T-helper 1 cell treated with Interleukin-12 subunit alpha and Interleukin-12 subunit beta and Interleukin-4 antibody, amounts not matched to agents 30 μg/mL and 1 μg/mL, for 36 hours (primary cell): ENCODE measurements at regions not wholly inside any gene's neighbourhood (a gene's known extent, or its start where the extent isn't known, plus 50 kb on each side); places are given as distances from the start of the nearest gene placed in this dataset.

Experiments
- H3K27ac Mint-ChIP-seq: one replicate; pipeline ENCODE4 v1.8.0; 2021; ENCODE audit warnings: mild to moderate bottlenecking, mixed read lengths
- H3K27me3 Mint-ChIP-seq: one replicate; pipeline ENCODE4 v1.8.0; 2021; ENCODE audit warnings: low read depth, mixed read lengths
- H3K36me3 Mint-ChIP-seq: one replicate; pipeline ENCODE4 v1.8.0; 2021; ENCODE audit warnings: low read depth, mixed read lengths
- H3K4me1 Mint-ChIP-seq: one replicate; pipeline ENCODE4 v1.8.0; 2021; ENCODE audit warnings: low read depth, mixed read lengths
- H3K4me3 Mint-ChIP-seq: one replicate; pipeline ENCODE4 v1.8.0; 2021; ENCODE audit warnings: mild to moderate bottlenecking, moderate library complexity, mixed read lengths
- H3K9me3 Mint-ChIP-seq: one replicate; pipeline ENCODE4 v1.8.0; 2021; ENCODE audit warnings: mixed read lengths

DNA sequence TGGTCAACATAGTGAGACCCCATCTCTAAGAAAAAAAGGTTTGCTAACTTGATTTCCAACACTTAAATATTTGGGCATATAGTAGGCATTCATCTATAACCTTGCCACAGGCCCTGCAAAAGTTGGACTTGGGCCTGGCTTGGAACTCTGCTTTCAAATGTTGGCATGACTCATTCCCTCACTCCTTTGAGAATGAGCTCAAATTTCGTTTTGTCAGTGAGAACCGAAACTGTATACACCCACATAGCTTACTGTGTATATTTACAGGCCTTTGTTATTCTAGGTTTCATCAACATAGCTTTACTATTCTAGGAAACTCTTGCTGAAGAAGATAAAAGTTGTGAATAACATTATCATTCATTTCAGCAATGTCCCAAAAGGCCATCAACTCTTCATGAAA is 88.7 kb upstream of the ELOVL6 start:
- peaks cover 5% of the 10 kb centered on the region for H3K36me3 Mint-ChIP-seq
- peak overlapping the region; percentile 58 for H3K27ac Mint-ChIP-seq
- no peak overlapping the region for H3K4me3 Mint-ChIP-seq
- peaks cover 6% of the 10 kb centered on the region for H3K4me1 Mint-ChIP-seq
- H3K27me3 Mint-ChIP-seq, result peaks cover 28% of the 10 kb centered on the region
- no peaks in the 10 kb centered on the region for H3K9me3 Mint-ChIP-seq

DNA sequence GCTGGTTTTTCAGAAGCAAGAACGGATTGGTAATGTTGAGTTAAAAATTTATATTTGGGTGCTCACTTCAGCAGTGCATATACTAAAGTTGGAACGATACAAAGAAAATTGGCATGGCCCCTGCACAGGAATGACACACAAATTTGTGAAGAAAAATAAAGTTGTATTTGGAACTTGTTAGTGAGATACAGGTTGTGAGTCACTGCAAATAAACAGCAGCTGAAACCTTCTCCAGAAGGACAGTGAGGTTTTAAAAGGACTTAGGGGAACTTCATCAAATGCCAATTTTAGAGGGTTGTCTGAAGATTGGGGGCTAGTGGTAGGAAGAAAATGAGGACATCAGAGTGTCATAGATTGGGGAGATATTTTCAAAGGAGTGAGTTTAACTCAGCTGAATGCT is 79.7 kb upstream of the ELOVL6 start:
- no peaks in the 10 kb centered on the region for H3K9me3 Mint-ChIP-seq
- no peak overlapping the region for H3K4me3 Mint-ChIP-seq
- no peaks in the 10 kb centered on the region for H3K36me3 Mint-ChIP-seq
- H3K27ac Mint-ChIP-seq, result no peak overlapping the region
- H3K4me1 Mint-ChIP-seq, result no peaks in the 10 kb centered on the region
- peaks cover 30% of the 10 kb centered on the region for H3K27me3 Mint-ChIP-seq

DNA sequence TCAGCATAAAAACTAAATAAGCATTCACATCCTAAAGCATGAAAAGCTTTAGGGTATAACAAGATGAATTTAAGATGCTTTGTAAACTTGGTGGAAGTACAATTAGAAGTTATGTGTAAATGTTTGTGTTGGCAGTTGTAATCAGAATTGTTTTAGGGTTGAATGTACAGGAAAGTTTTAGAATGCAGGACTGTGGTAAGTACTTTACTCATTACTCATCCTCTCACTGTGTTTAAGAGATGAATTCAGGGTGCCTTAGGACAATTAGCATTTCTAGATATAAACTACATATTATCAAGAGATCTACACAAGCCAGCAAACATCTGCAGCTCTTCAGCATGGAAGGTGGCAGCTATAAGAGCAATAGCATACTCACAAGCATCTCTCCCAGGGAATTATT is 77.5 kb upstream of the ELOVL6 start:
- no peaks in the 10 kb centered on the region for H3K4me1 Mint-ChIP-seq
- H3K9me3 Mint-ChIP-seq, result no peaks in the 10 kb centered on the region
- H3K27ac Mint-ChIP-seq, result no peak overlapping the region
- peaks cover 31% of the 10 kb centered on the region for H3K27me3 Mint-ChIP-seq
- H3K36me3 Mint-ChIP-seq, result no peaks in the 10 kb centered on the region
- no peak overlapping the region for H3K4me3 Mint-ChIP-seq

DNA sequence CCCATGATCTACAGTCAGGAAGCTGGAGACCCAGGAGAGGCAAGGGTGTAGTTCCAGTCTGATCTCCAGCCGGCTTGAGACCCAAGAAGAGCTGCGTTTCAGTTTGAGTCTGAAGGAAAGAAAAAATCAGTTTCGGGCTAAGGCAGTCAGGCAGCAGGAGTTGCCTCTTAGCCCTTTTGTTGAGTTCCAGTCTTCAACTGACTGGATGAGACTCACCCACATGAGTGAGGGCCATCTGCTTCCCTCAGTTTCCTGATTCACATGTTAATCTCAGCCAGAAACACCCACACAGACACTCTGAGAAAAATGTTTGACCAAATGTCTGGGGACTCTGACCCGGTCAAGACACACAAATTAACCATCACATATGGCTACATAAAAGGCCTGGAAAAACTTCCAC is 73.6 kb upstream of the ELOVL6 start:
- Mint-ChIP-seq H3K27ac (no peak overlapping the region), H3K27me3 (peaks cover 20% of the 10 kb centered on the region), H3K4me3 (no peak overlapping the region), H3K36me3 (no peaks in the 10 kb centered on the region), H3K4me1 (peaks cover 10% of the 10 kb centered on the region), H3K9me3 (no peaks in the 10 kb centered on the region)

GRCh38 chr4:110270492-110271197 is 72.2 kb upstream of the ELOVL6 start:
- Mint-ChIP-seq H3K9me3 (no peaks in the 10 kb centered on the region), H3K27me3 (peaks cover 20% of the 10 kb centered on the region), H3K36me3 (no peaks in the 10 kb centered on the region), H3K27ac (no peak overlapping the region), H3K4me1 (peaks cover 10% of the 10 kb centered on the region), H3K4me3 (no peak overlapping the region)

- no peaks in the 10 kb centered on the region for H3K36me3 Mint-ChIP-seq
- H3K4me3 Mint-ChIP-seq, result no peak overlapping the region
- H3K27ac Mint-ChIP-seq, result no peak overlapping the region
- no peaks in the 10 kb centered on the region for H3K9me3 Mint-ChIP-seq
- H3K27me3 Mint-ChIP-seq, result peaks cover 23% of the 10 kb centered on the region
- peaks cover 10% of the 10 kb centered on the region for H3K4me1 Mint-ChIP-seq
Observed at GRCh38 chr4:110268790-110269189, 70.4 kb upstream of the ELOVL6 start.

GRCh38 chr4:110268352-110268751 is 69.9 kb upstream of the ELOVL6 start:
- no peaks in the 10 kb centered on the region for H3K36me3 Mint-ChIP-seq
- H3K4me1 Mint-ChIP-seq, result peaks cover 10% of the 10 kb centered on the region
- H3K4me3 Mint-ChIP-seq, result no peak overlapping the region
- H3K27ac Mint-ChIP-seq, result no peak overlapping the region
- H3K9me3 Mint-ChIP-seq, result no peaks in the 10 kb centered on the region
- peaks cover 23% of the 10 kb centered on the region for H3K27me3 Mint-ChIP-seq

DNA sequence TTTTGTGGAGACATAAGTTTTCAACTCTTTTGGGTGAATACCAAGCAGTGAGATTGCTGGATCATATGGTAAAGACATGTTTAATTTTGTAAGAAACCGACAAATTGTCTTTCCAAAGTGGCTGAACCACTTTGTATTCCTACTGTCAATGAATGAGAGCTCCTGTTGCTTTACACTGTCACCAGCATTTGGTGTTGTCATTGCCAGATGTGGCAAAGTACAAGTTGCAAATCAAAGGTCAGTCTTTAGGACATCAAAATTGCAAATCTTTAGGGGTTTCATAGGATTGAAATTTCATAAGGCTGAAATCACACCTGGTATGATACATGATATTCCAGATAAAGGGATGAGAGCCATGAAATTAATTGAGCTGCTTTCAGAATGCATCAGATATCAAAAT is 67.7 kb upstream of the ELOVL6 start:
- H3K27me3 Mint-ChIP-seq, result peaks cover 19% of the 10 kb centered on the region
- H3K4me1 Mint-ChIP-seq, result peaks cover 10% of the 10 kb centered on the region
- no peaks in the 10 kb centered on the region for H3K9me3 Mint-ChIP-seq
- H3K27ac Mint-ChIP-seq, result no peak overlapping the region
- H3K4me3 Mint-ChIP-seq, result no peak overlapping the region
- no peaks in the 10 kb centered on the region for H3K36me3 Mint-ChIP-seq

DNA sequence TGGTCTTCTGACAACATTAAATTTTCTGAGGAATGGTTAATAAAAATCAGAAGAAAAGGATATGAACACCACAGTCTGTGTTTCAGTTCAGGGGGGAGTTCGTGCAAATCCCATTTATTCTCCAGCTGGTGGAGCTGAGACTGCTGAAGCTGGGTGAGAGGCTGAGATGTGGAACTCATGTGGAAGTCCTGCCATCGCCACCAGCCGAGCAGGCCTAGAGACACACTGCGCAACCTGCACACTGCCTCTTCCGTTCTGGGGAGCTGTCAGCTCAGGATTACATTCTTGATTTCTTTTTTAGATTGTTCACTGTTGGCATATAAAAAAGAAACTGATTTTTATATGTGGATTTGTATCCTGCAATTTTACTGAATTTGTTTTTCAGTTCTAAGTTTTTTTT is 66.6 kb upstream of the ELOVL6 start:
- Mint-ChIP-seq H3K27me3 (peaks cover 27% of the 10 kb centered on the region), H3K4me3 (no peak overlapping the region), H3K4me1 (peaks cover 10% of the 10 kb centered on the region), H3K9me3 (no peaks in the 10 kb centered on the region), H3K36me3 (no peaks in the 10 kb centered on the region), H3K27ac (no peak overlapping the region)

DNA sequence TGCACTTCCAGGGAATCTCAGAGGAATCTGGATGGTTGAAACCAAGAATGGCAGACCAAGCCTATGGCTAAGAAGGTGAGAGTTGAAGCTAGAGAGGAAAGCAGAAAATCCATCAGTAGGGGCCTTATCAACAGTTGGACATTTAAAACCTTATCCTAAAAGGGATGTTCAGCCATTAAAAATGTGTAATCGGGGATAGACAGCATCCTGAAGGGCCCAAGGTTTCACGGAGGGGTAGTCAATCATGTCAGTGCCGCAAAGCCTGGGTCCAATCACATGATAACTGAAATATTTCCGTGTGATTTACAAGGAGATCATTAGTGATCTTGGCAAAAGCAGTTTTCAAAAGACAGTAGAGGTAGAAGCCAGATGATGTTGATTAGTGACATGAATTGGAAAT is 61.9 kb upstream of the ELOVL6 start:
- H3K4me1 Mint-ChIP-seq, result no peaks in the 10 kb centered on the region
- peaks cover 19% of the 10 kb centered on the region for H3K27me3 Mint-ChIP-seq
- H3K36me3 Mint-ChIP-seq, result no peaks in the 10 kb centered on the region
- H3K27ac Mint-ChIP-seq, result no peak overlapping the region
- no peaks in the 10 kb centered on the region for H3K9me3 Mint-ChIP-seq
- H3K4me3 Mint-ChIP-seq, result no peak overlapping the region

GRCh38 chr4:110250023-110250387 is 51.6 kb upstream of the ELOVL6 start:
- H3K27me3 Mint-ChIP-seq, result peaks cover 27% of the 10 kb centered on the region

GRCh38 chr4:110248831-110249253 is 50.4 kb upstream of the ELOVL6 start:
- peaks cover 27% of the 10 kb centered on the region for H3K27me3 Mint-ChIP-seq

More at GRCh38 chr4:110250023-110250387, 51.6 kb upstream of the ELOVL6 start:
- Mint-ChIP-seq H3K4me3 (no peak overlapping the region), H3K36me3 (no peaks in the 10 kb centered on the region), H3K27ac (no peak overlapping the region), H3K9me3 (no peaks in the 10 kb centered on the region), H3K4me1 (no peaks in the 10 kb centered on the region)

More at GRCh38 chr4:110248831-110249253, 50.4 kb upstream of the ELOVL6 start:
- H3K27ac Mint-ChIP-seq, result no peak overlapping the region
- no peaks in the 10 kb centered on the region for H3K9me3 Mint-ChIP-seq
- no peaks in the 10 kb centered on the region for H3K36me3 Mint-ChIP-seq
- H3K4me3 Mint-ChIP-seq, result no peak overlapping the region
- H3K4me1 Mint-ChIP-seq, result no peaks in the 10 kb centered on the region
